Panc1 (cell line): ENCODE measurements at regions not wholly inside any gene's neighbourhood (a gene's known extent, or its start where the extent isn't known, plus 50 kb on each side); places are given as distances from the start of the nearest gene placed in this dataset.

Experiments used
- ATAC-seq: fragments of 200-7000 bp; cut with Tn5 transposase; 2 replicates; pipeline ENCODE4 v1.9.1; 2020; ENCODE audit warnings: mild to moderate bottlenecking, moderate library complexity
- BruUV-seq: library from RNA; stranded (reverse); fragments of 400-500 nt; replicated peaks from 2 replicates; lab custom pipeline; 2021; lab: Mats Ljungman, UMichigan
- CTCF ChIA-PET: fragments of 300-600 bp; sonication (Branson Sonifier 250); formaldehyde crosslinking; loops from one replicate; lab custom pipeline; 2022; ENCODE audit warnings: antibody characterized with exemption; lab: Charles Lee
- POLR2A ChIA-PET: fragments of 300-600 bp; sonication (Branson Sonifier 250); formaldehyde crosslinking; loops from one replicate; lab custom pipeline; 2022; ENCODE audit warnings: antibody characterized with exemption; lab: Charles Lee
- DNase-seq: peaks from one replicate; pipeline ENCODE4 v3.0.0-alpha.2; 2010; ENCODE audit warnings: low read depth, low spot score
- H3K27ac ChIP-seq: 2 replicates; pipeline ENCODE4 v1.5.1; 2011; ENCODE audit warnings: mild to moderate bottlenecking, low read length, inconsistent platforms
- H3K27me3 ChIP-seq: fragments of 200-500 bp; sonication (Bioruptor generic); 2 replicates; pipeline ENCODE4 v1.6.0; 2014; ENCODE audit warnings: low read length, inconsistent platforms; ENCODE audit not compliant: control insufficient read depth, insufficient read depth
- H3K36me3 ChIP-seq: fragments of 200-500 bp; sonication (Bioruptor generic); 2 replicates; pipeline ENCODE4 v1.5.1; 2014; ENCODE audit warnings: inconsistent platforms, mild to moderate bottlenecking, low read length, moderate library complexity; ENCODE audit not compliant: control insufficient read depth, insufficient read depth
- H3K4me1 ChIP-seq: 2 replicates; pipeline ENCODE4 v1.5.1; 2011; ENCODE audit warnings: inconsistent platforms, mild to moderate bottlenecking, low read length, moderate library complexity; ENCODE audit not compliant: control insufficient read depth, insufficient read depth
- H3K4me3 ChIP-seq, 2 experiments: 2 replicates each; pipeline ENCODE4 v1.5.1; 2011 to 2012; ENCODE audit warnings: low read depth in 2 of 2, low read length in 2 of 2, mild to moderate bottlenecking in 2 of 2, inconsistent platforms in 1 of 2, moderate library complexity in 1 of 2
- H3K9me3 ChIP-seq: fragments of 200-500 bp; sonication (Bioruptor generic); 2 replicates; pipeline ENCODE4 v1.5.1; 2014; ENCODE audit warnings: low read depth, mild to moderate bottlenecking, inconsistent platforms, low read length, moderate library complexity; ENCODE audit not compliant: control insufficient read depth, insufficient read depth
- CTCF ChIP-seq: fragments of 450-650 bp; IDR thresholded peaks from 2 replicates; pipeline ENCODE4 v1.5.1; 2017; ENCODE audit warnings: mild to moderate bottlenecking
- POLR2AphosphoS5 ChIP-seq: IDR thresholded peaks from 2 replicates; pipeline ENCODE4 v1.6.1; 2012; ENCODE audit warnings: mild to moderate bottlenecking, low read depth, low read length, moderate library complexity
- REST ChIP-seq, 2 experiments: IDR thresholded peaks; 2 replicates each; pipeline ENCODE4 v1.6.1; 2011 to 2012; ENCODE audit warnings: low read depth in 2 of 2, control low read depth in 1 of 2, low read length in 1 of 2, mild to moderate bottlenecking in 1 of 2, moderate library complexity in 1 of 2; ENCODE audit not compliant: insufficient read depth in 1 of 2
- SIN3A ChIP-seq: IDR thresholded peaks from 2 replicates; pipeline ENCODE4 v1.6.1; 2012; ENCODE audit warnings: low read depth, mild to moderate bottlenecking, low read length, moderate library complexity, borderline replicate concordance; ENCODE audit not compliant: insufficient read depth
- TCF7L2 ChIP-seq: IDR thresholded peaks from 2 replicates; pipeline ENCODE4 v1.6.1; 2011; ENCODE audit warnings: mild to moderate bottlenecking, low read depth, low read length, inconsistent platforms
- in situ Hi-C: cut with HindIII; loops from 2 replicates; pipeline ENCODE4 v1.10.0; 2016; ENCODE audit warnings: low sequenced_read_pairs, low pct_unique_long_range_greater_than_20kb
- intact Hi-C: fragments of 100-400 bp; cut with micrococcal nuclease; formaldehyde crosslinking; loops from one replicate; pipeline ENCODE4 v1.10.0; 2022; ENCODE audit not compliant: unreplicated experiment

DNA sequence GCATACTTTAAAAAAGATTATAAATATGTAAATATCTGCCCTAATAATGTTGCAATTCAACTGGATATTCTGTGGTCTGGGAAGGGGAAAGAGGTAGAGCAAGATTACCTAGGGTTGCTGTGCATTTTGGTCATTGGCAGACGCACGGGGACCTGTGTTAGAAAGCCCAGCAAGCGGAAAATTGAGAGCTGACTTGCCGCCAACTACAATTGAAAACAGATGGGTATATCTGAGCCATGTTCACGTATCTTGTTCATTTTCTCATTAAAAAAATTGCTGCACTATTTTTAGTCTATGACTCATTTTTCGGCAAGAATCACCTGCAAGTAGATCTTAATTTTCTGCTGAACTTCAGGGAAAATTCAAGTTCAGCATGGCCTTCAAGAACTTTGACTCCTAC is 308.5 kb upstream of the TMTC4 start:
- CTCF ChIA-PET = no interaction called here

DNA sequence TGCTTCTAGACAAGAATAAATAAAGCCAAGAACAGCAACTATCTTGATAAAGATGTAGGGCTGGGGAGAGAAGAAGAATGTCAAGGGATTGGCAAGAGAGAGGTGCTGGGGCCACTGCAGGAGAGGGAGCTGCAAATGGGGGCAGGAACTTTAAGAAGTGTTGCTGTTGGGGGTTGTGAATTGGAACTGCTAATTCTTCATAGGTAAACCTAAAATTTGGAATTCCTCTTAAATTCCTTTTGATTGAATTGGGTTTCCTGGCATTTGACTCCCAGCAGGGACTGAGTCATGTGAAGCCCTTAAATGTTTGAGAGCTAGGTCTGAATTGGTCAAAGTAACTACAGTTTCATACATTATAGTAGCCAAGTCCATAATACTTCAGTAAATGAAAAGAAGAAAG is 305.6 kb upstream of the TMTC4 start:
- ATAC-seq = no peak
- no peaks in the 10 kb centered on the region for H3K4me1 ChIP-seq
- intact Hi-C loops (no loop called here), in situ Hi-C loops (no loop called here)
- TF ChIP-seq TCF7L2 (no peak), CTCF (no peak), POLR2AphosphoS5 (no peak)
- no peak for DNase-seq
- no peaks in the 10 kb centered on the region for H3K36me3 ChIP-seq
- H3K27me3 ChIP-seq = no peaks in the 10 kb centered on the region
- no peaks in the 10 kb centered on the region for H3K9me3 ChIP-seq
- ChIA-PET POLR2A (no interaction called here), CTCF (no interaction called here)
- H3K27ac ChIP-seq = no peak overlapping the region
- H3K4me3 ChIP-seq = no peak overlapping the region
- no TSS peak for BruUV-seq

More for the DNA sequence above, 308.5 kb upstream of the TMTC4 start:
- intact Hi-C loops (no loop called here), in situ Hi-C loops (no loop called here)
- no peak overlapping the region for H3K27ac ChIP-seq
- POLR2A ChIA-PET = no interaction called here
- ATAC-seq = no peak
- no peak for DNase-seq
- H3K4me3 ChIP-seq = no peak overlapping the region
- no peaks in the 10 kb centered on the region for H3K9me3 ChIP-seq
- no peak for TF ChIP-seq REST (IDR thresholded peaks at IDR 0.05; ENCODE audit: insufficient read depth in 1 of 2, low read depth in 2 of 2, low read length in 1 of 2)
- TF ChIP-seq CTCF = no peak
- no peak for TF ChIP-seq TCF7L2
- TF ChIP-seq SIN3A = no peak
- TF ChIP-seq POLR2AphosphoS5 = no peak
- no peaks in the 10 kb centered on the region for H3K4me1 ChIP-seq
- BruUV-seq = no TSS peak
- no peaks in the 10 kb centered on the region for H3K27me3 ChIP-seq
- no peaks in the 10 kb centered on the region for H3K36me3 ChIP-seq

DNA sequence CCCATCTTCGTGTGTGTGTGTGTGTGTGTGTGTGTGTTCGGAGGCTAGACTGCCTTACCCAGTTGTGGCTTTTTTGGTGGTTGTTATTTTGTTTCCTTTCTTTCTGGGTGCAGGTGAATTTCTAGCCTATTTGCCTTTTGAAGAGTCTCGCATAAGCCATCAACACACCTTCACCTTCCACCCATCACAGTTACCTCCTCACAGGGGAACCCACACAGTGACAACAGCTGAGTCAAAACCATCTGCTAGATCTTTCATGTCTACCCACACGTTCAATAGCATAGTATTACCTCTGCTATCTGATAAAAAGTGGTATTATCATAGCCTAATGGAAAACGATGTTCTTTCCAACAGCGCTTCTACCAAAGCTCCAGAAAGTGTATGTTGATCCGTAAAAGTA is 303.2 kb upstream of the TMTC4 start:
- no peak overlapping the region for H3K4me3 ChIP-seq
- in situ Hi-C loops = no loop called here
- H3K36me3 ChIP-seq = no peaks in the 10 kb centered on the region
- H3K4me1 ChIP-seq = no peaks in the 10 kb centered on the region
- H3K27ac ChIP-seq = no peak overlapping the region
- ChIA-PET POLR2A (no interaction called here), CTCF (no interaction called here)
- TF ChIP-seq TCF7L2 = no peak
- TF ChIP-seq REST (IDR thresholded peaks at IDR 0.05; ENCODE audit: insufficient read depth in 1 of 2, low read depth in 2 of 2, low read length in 1 of 2) = no peak
- no peak for ATAC-seq
- BruUV-seq = no TSS peak
- H3K9me3 ChIP-seq = no peaks in the 10 kb centered on the region
- H3K27me3 ChIP-seq = no peaks in the 10 kb centered on the region
- intact Hi-C loops = no loop called here
- no peak for DNase-seq
